WTC11 (cell line): ENCODE measurements at regions not wholly inside any gene's neighbourhood (a gene's known extent, or its start where the extent isn't known, plus 50 kb on each side); places are given as distances from the start of the nearest gene placed in this dataset.

Experiments used
- ATAC-seq: fragments of 200-7000 bp; cut with Tn5 transposase; 2 replicates; pipeline ENCODE4 v1.10.0; 2021; ENCODE audit warnings: mild to moderate bottlenecking, moderate library complexity
- CTCF ChIA-PET: fragments of 300-600 bp; sonication (Branson Sonifier 250); formaldehyde crosslinking; loops from one replicate; lab custom pipeline; 2021; ENCODE audit warnings: antibody characterized with exemption; lab: Charles Lee
- POLR2A ChIA-PET: fragments of 350-600 bp; sonication (Branson Sonifier 250); formaldehyde crosslinking; loops from one replicate; lab custom pipeline; 2021; ENCODE audit warnings: antibody characterized with exemption; lab: Charles Lee
- DNase-seq: peaks from one replicate; pipeline ENCODE4 v3.0.0; 2021; ENCODE audit warnings: low spot score
- H3K27ac Mint-ChIP-seq: 2 replicates; pipeline ENCODE4 v1.8.0; 2021; ENCODE audit warnings: mixed read lengths
- H3K27me3 Mint-ChIP-seq: 2 replicates; pipeline ENCODE4 v1.8.0; 2021; ENCODE audit warnings: low read depth, mild to moderate bottlenecking, moderate library complexity, mixed read lengths
- H3K36me3 Mint-ChIP-seq: 2 replicates; pipeline ENCODE4 v1.8.0; 2021; ENCODE audit warnings: mixed read lengths
- H3K4me1 Mint-ChIP-seq: 2 replicates; pipeline ENCODE4 v1.8.0; 2022; ENCODE audit warnings: mixed read lengths
- H3K4me3 Mint-ChIP-seq: 2 replicates; pipeline ENCODE4 v1.8.0; 2021; ENCODE audit warnings: mild to moderate bottlenecking, moderate library complexity, mixed read lengths
- H3K9me3 Mint-ChIP-seq: 2 replicates; pipeline ENCODE4 v1.8.0; 2021; ENCODE audit warnings: mixed read lengths
- AFF4 ChIP-seq: sonication (generic); formaldehyde crosslinking; IDR thresholded peaks from 2 replicates; pipeline ENCODE4 v1.8.1; 2023; ENCODE audit warnings: mild to moderate bottlenecking, missing genetic modification reagents, borderline replicate concordance
- ATF1 ChIP-seq: sonication (generic); formaldehyde crosslinking; IDR thresholded peaks from 2 replicates; pipeline ENCODE4 v1.8.1; 2023; ENCODE audit warnings: mild to moderate bottlenecking, moderate library complexity, missing genetic modification reagents
- CREB1 ChIP-seq: sonication (generic); formaldehyde crosslinking; IDR thresholded peaks from 2 replicates; pipeline ENCODE4 v1.8.0; 2023; ENCODE audit warnings: mild to moderate bottlenecking, missing genetic modification reagents
- FOXK1 ChIP-seq: sonication (generic); formaldehyde crosslinking; IDR thresholded peaks from 2 replicates; pipeline ENCODE4 v1.8.0; 2022; ENCODE audit warnings: mild to moderate bottlenecking, moderate library complexity, missing genetic modification reagents
- FOXP4 ChIP-seq: sonication (generic); formaldehyde crosslinking; IDR thresholded peaks from 2 replicates; pipeline ENCODE4 v1.8.0; 2022; ENCODE audit warnings: mild to moderate bottlenecking, missing genetic modification reagents
- HMGXB4 ChIP-seq: sonication (generic); formaldehyde crosslinking; IDR thresholded peaks from 2 replicates; pipeline ENCODE4 v1.8.1; 2023; ENCODE audit warnings: mild to moderate bottlenecking, moderate library complexity, missing genetic modification reagents
- MAX ChIP-seq: sonication (generic); formaldehyde crosslinking; IDR thresholded peaks from 2 replicates; pipeline ENCODE4 v1.8.0; 2022; ENCODE audit warnings: mild to moderate bottlenecking, missing genetic modification reagents
- NFE2L1 ChIP-seq: sonication (generic); formaldehyde crosslinking; IDR thresholded peaks from 2 replicates; pipeline ENCODE4 v1.8.1; 2023; ENCODE audit warnings: missing genetic modification reagents
- NFYB ChIP-seq: sonication (generic); formaldehyde crosslinking; conservative IDR thresholded peaks from 2 replicates; pipeline ENCODE4 v1.8.0; 2022; ENCODE audit warnings: low read depth, missing genetic modification reagents
- PRRX2 ChIP-seq: fragments of 250-450 bp; sonication (Bioruptor Pico); IDR thresholded peaks from 2 replicates; pipeline ENCODE4 v1.8.0; 2021; ENCODE audit warnings: mild to moderate bottlenecking
- STAT6 ChIP-seq: sonication (generic); formaldehyde crosslinking; conservative IDR thresholded peaks from 2 replicates; pipeline ENCODE4 v1.8.1; 2023; ENCODE audit warnings: mild to moderate bottlenecking, low read depth, missing genetic modification reagents, moderate library complexity
- TEAD1 ChIP-seq: sonication (generic); formaldehyde crosslinking; IDR thresholded peaks from 2 replicates; pipeline ENCODE4 v1.8.0; 2022; ENCODE audit warnings: mild to moderate bottlenecking, missing genetic modification reagents
- TEAD4 ChIP-seq: sonication (generic); formaldehyde crosslinking; IDR thresholded peaks from 2 replicates; pipeline ENCODE4 v1.8.0; 2022; ENCODE audit warnings: mild to moderate bottlenecking, missing genetic modification reagents
- USF1 ChIP-seq: sonication (generic); formaldehyde crosslinking; IDR thresholded peaks from 2 replicates; pipeline ENCODE4 v1.8.0; 2022; ENCODE audit warnings: mild to moderate bottlenecking, missing genetic modification reagents
- USF2 ChIP-seq: sonication (generic); formaldehyde crosslinking; IDR thresholded peaks from 2 replicates; pipeline ENCODE4 v1.8.1; 2023; ENCODE audit warnings: mild to moderate bottlenecking, missing genetic modification reagents, moderate library complexity
- ZBTB21 ChIP-seq: sonication (generic); formaldehyde crosslinking; IDR thresholded peaks from 2 replicates; pipeline ENCODE4 v1.8.1; 2023; ENCODE audit warnings: mild to moderate bottlenecking, missing genetic modification reagents, borderline replicate concordance
- ZBTB43 ChIP-seq: sonication (generic); formaldehyde crosslinking; IDR thresholded peaks from 2 replicates; pipeline ENCODE4 v1.8.1; 2023; ENCODE audit warnings: mild to moderate bottlenecking, missing genetic modification reagents
- ZNF121 ChIP-seq: sonication (generic); formaldehyde crosslinking; IDR thresholded peaks from 2 replicates; pipeline ENCODE4 v1.8.0; 2023; ENCODE audit warnings: missing genetic modification reagents
- ZNF232 ChIP-seq: sonication (generic); formaldehyde crosslinking; IDR thresholded peaks from 2 replicates; pipeline ENCODE4 v1.8.0; 2022; ENCODE audit warnings: mild to moderate bottlenecking, missing genetic modification reagents

GRCh38 chr9:31027678-31028077, 1356.8 kb upstream of the ACO1 start:
- no peak for ATAC-seq
- no peak for TF ChIP-seq ATF1
- TF ChIP-seq NFE2L1 (CRISPR knock-in tag) = no peak
- Mint-ChIP-seq H3K4me3 (no peak overlapping the region), H3K27ac (no peak overlapping the region), H3K4me1 (peaks cover 39% of the 10 kb centered on the region), H3K27me3 (no peaks in the 10 kb centered on the region), H3K36me3 (no peaks in the 10 kb centered on the region), H3K9me3 (no peaks in the 10 kb centered on the region)
- DNase-seq = no peak
- POLR2A ChIA-PET = no interaction called here
- CTCF ChIA-PET = no interaction called here

GRCh38 chr9:31028137-31028536, 1356.3 kb upstream of the ACO1 start:
- Mint-ChIP-seq H3K27me3 (no peaks in the 10 kb centered on the region), H3K9me3 (no peaks in the 10 kb centered on the region), H3K4me3 (no peak overlapping the region), H3K4me1 (peaks cover 37% of the 10 kb centered on the region), H3K36me3 (no peaks in the 10 kb centered on the region), H3K27ac (no peak overlapping the region)
- no peak for DNase-seq
- TF ChIP-seq FOXP4 (CRISPR knock-in tag) (no peak), TEAD4 (no peak), HMGXB4 (no peak)
- CTCF ChIA-PET = no interaction called here
- POLR2A ChIA-PET = no interaction called here
- ATAC-seq = no peak

GRCh38 chr9:31030741-31031202, 1353.7 kb upstream of the ACO1 start:
- ATAC-seq = peak; percentile 87
- ChIA-PET CTCF (interaction anchor here (1.4 kb wide), 1 partner anchor 273 kb away, joined by 4 read pairs; no protein-coding TSS in a partner anchor), POLR2A (no interaction called here)
- Mint-ChIP-seq H3K4me1 (peaks cover 51% of the 10 kb centered on the region), H3K27ac (peak overlapping the region; percentile 82), H3K4me3 (peak overlapping the region; percentile 39), H3K9me3 (no peaks in the 10 kb centered on the region), H3K27me3 (no peaks in the 10 kb centered on the region), H3K36me3 (no peaks in the 10 kb centered on the region)
- DNase-seq = no peak
- TF ChIP-seq NFYB (CRISPR knock-in tag) (no peak), PRRX2 (no peak), CREB1 (CRISPR knock-in tag) (no peak), ZBTB43 (0 out of 2 replicates have a peak, but pooled peaks have one; percentile 57), STAT6 (CRISPR knock-in tag) (no peak), ZNF121 (CRISPR knock-in tag) (0 out of 2 replicates have a peak, but pooled peaks have one; percentile 43), ZNF232 (CRISPR knock-in tag) (peak; percentile 71; the same call in 1 of the 2 replicates), USF1 (peak; percentile 68; the same call in 1 of the 2 replicates), ZBTB21 (0 out of 2 replicates have a peak, but pooled peaks have one; percentile 16), FOXK1 (CRISPR knock-in tag) (0 out of 2 replicates have a peak, but pooled peaks have one; percentile 13), MAX (peak; percentile 39; the same call in 1 of the 2 replicates), AFF4 (no peak), TEAD1 (CRISPR knock-in tag) (peak; percentile 89), USF2 (CRISPR knock-in tag) (peak; percentile 52)
